C4-2B (cell line): ENCODE measurements at regions not wholly inside any gene's neighbourhood (a gene's known extent, or its start where the extent isn't known, plus 50 kb on each side); places are given as distances from the start of the nearest gene placed in this dataset.

Experiments used
- CTCF ChIP-seq: fragments of 450-650 bp; conservative IDR thresholded peaks from 2 replicates; pipeline ENCODE4 v1.5.1; 2017; ENCODE audit warnings: mild to moderate bottlenecking
- ZFX ChIP-seq: fragments of 450-650 bp; IDR thresholded peaks from 2 replicates; pipeline ENCODE4 v1.6.1; 2017

GRCh38 chr2:7309582-7309981 is 392.4 kb downstream of the RNF144A start:
- TF ChIP-seq CTCF: no peak
- no peak for TF ChIP-seq ZFX
